BJ (cell line): ENCODE measurements at regions not wholly inside any gene's neighbourhood (a gene's known extent, or its start where the extent isn't known, plus 50 kb on each side); places are given as distances from the start of the nearest gene placed in this dataset.

Experiments used
- CTCF ChIA-PET: fragments of 350-600 bp; formaldehyde crosslinking; extraction: SDS; loops from one replicate; lab custom pipeline; 2021; ENCODE audit warnings: antibody characterized with exemption, inconsistent platforms; lab: Yijun Ruan, JAX
- POLR2A ChIA-PET: fragments of 300-600 bp; sonication (Branson Sonifier 250); formaldehyde crosslinking; extraction: SDS; loops from one replicate; lab custom pipeline; 2021; ENCODE audit warnings: antibody characterized with exemption; lab: Charles Lee
- DNase-seq: peaks from one replicate; pipeline ENCODE4 v3.0.0-alpha.2; 2011; ENCODE audit warnings: low read depth
- H3K27me3 ChIP-seq: 2 replicates; pipeline ENCODE4 v1.6.0; 2011; ENCODE audit warnings: low read length; ENCODE audit not compliant: control insufficient read depth, insufficient read depth
- H3K36me3 ChIP-seq: 2 replicates; pipeline ENCODE4 v1.5.1; 2011; ENCODE audit warnings: low read length; ENCODE audit not compliant: control insufficient read depth, insufficient read depth
- H3K4me3 ChIP-seq: 2 replicates; pipeline ENCODE4 v1.5.1; 2011; ENCODE audit warnings: low read depth, mild to moderate bottlenecking, control low read depth, low read length
- CTCF ChIP-seq: IDR thresholded peaks from 2 replicates; pipeline ENCODE4 v1.5.1; 2011; ENCODE audit warnings: low read depth, mild to moderate bottlenecking, control low read depth, inconsistent platforms, low read length, moderate library complexity; ENCODE audit not compliant: insufficient read depth

- POLR2A ChIA-PET, result no interaction called here
- no peak overlapping the region for H3K4me3 ChIP-seq
- CTCF ChIA-PET, result interaction anchor here (0.6 to 1.2 kb wide), 2 partner anchors 17 to 1747 kb away, joined by 3 read pairs; no protein-coding TSS in a partner anchor
- H3K36me3 ChIP-seq, result no peaks in the 10 kb centered on the region
- no peaks in the 10 kb centered on the region; the same call in none of the 2 replicates for H3K27me3 ChIP-seq
- DNase-seq, result no peak
- no peak for TF ChIP-seq CTCF
Observed at GRCh38 chr5:159488516-159488915, 158.2 kb upstream of the IL12B start.

GRCh38 chr5:159489779-159490178 is 159.5 kb upstream of the IL12B start:
- no peaks in the 10 kb centered on the region for H3K36me3 ChIP-seq
- CTCF ChIA-PET, result interaction anchor here (1.0 to 1.2 kb wide), 2 partner anchors 10 to 19 kb away, joined by 3 read pairs; no protein-coding TSS in a partner anchor
- POLR2A ChIA-PET, result no interaction called here
- no peaks in the 10 kb centered on the region; the same call in none of the 2 replicates for H3K27me3 ChIP-seq
- TF ChIP-seq CTCF, result no peak
- DNase-seq, result no peak
- no peak overlapping the region for H3K4me3 ChIP-seq

- ChIA-PET POLR2A (no interaction called here), CTCF (no interaction called here)
- Histone ChIP-seq H3K36me3 (no peaks in the 10 kb centered on the region), H3K27me3 (no peaks in the 10 kb centered on the region; the same call in none of the 2 replicates), H3K4me3 (no peak overlapping the region)
- no peak for TF ChIP-seq CTCF
- no peak for DNase-seq
Observed at GRCh38 chr5:159490507-159490906, 160.2 kb upstream of the IL12B start.

- no peak for DNase-seq
- Histone ChIP-seq H3K4me3 (no peak overlapping the region), H3K27me3 (no peaks in the 10 kb centered on the region; the same call in none of the 2 replicates), H3K36me3 (no peaks in the 10 kb centered on the region)
- ChIA-PET CTCF (no interaction called here), POLR2A (no interaction called here)
- no peak for TF ChIP-seq CTCF
Observed at GRCh38 chr5:159493696-159494095, 163.4 kb upstream of the IL12B start.

GRCh38 chr5:159496773-159497172 is 166.5 kb upstream of the IL12B start:
- DNase-seq, result no peak
- H3K36me3 ChIP-seq, result no peaks in the 10 kb centered on the region
- TF ChIP-seq CTCF, result no peak
- ChIA-PET POLR2A (no interaction called here), CTCF (no interaction called here)
- no peak overlapping the region for H3K4me3 ChIP-seq
- H3K27me3 ChIP-seq, result no peaks in the 10 kb centered on the region; the same call in none of the 2 replicates
